ENCODE measurements at regions not wholly inside any gene's neighbourhood (a gene's known extent, or its start where the extent isn't known, plus 50 kb on each side); places are given as distances from the start of the nearest gene placed in this dataset.
A peak's percentile ranks its signal among the peaks of the same experiment; 100 is the strongest.

- Histone ChIP-seq H3K4me1 (peaks cover 0 to 5% of the 10 kb centered on the region in 2 donors), H3K4me3 (no peak overlapping the region), H3K27me3 (no peaks in the 10 kb centered on the region), H3K36me3 (no peaks in the 10 kb centered on the region), H3K9me3 (no peaks in the 10 kb centered on the region), H3K27ac (no peak overlapping the region)
- no peak for TF ChIP-seq CTCF (IDR thresholded peaks at IDR 0.05)
- DNase-seq (ENCODE audit: low spot score), result no peak
Observed at GRCh38 chr1:221101807-221102605, 222.8 kb downstream of the HLX start.

- H3K27me3 ChIP-seq, result no peaks in the 10 kb centered on the region
- TF ChIP-seq CTCF (IDR thresholded peaks at IDR 0.05), result no peak
- H3K36me3 ChIP-seq, result no peaks in the 10 kb centered on the region
- no peaks in the 10 kb centered on the region for H3K9me3 ChIP-seq
- H3K4me1 ChIP-seq, result peaks cover 0 to 5% of the 10 kb centered on the region in 2 donors
- no peak overlapping the region for H3K27ac ChIP-seq
- DNase-seq (ENCODE audit: low spot score), result no peak
- H3K4me3 ChIP-seq, result no peak overlapping the region
Observed at GRCh38 chr1:221104596-221104995, 225.4 kb downstream of the HLX start.

GRCh38 chr1:221105578-221105977 is 226.3 kb downstream of the HLX start:
- H3K27ac ChIP-seq, result no peak overlapping the region
- peaks cover 0 to 9% of the 10 kb centered on the region in 2 donors for H3K9me3 ChIP-seq
- TF ChIP-seq CTCF (IDR thresholded peaks at IDR 0.05), result no peak
- no peaks in the 10 kb centered on the region for H3K36me3 ChIP-seq
- no peaks in the 10 kb centered on the region for H3K27me3 ChIP-seq
- H3K4me1 ChIP-seq, result peaks cover 0 to 5% of the 10 kb centered on the region in 2 donors
- H3K4me3 ChIP-seq, result no peak overlapping the region
- DNase-seq (ENCODE audit: low spot score), result no peak

- Histone ChIP-seq H3K36me3 (no peaks in the 10 kb centered on the region), H3K4me1 (no peaks in the 10 kb centered on the region), H3K9me3 (peaks cover 0 to 17% of the 10 kb centered on the region in 2 donors), H3K4me3 (no peak overlapping the region), H3K27me3 (no peaks in the 10 kb centered on the region), H3K27ac (no peak overlapping the region)
- no peak for DNase-seq (ENCODE audit: low spot score)
- TF ChIP-seq CTCF (IDR thresholded peaks at IDR 0.05), result no peak
Observed at GRCh38 chr1:221106616-221107015, 227.4 kb downstream of the HLX start.

GRCh38 chr1:221109930-221110329 is 230.7 kb downstream of the HLX start:
- Histone ChIP-seq H3K27me3 (no peaks in the 10 kb centered on the region), H3K27ac (no peak overlapping the region), H3K9me3 (peaks cover 0 to 27% of the 10 kb centered on the region in 2 donors), H3K36me3 (no peaks in the 10 kb centered on the region), H3K4me1 (no peaks in the 10 kb centered on the region), H3K4me3 (no peak overlapping the region)
- DNase-seq (ENCODE audit: low spot score), result no peak
- no peak for TF ChIP-seq CTCF (IDR thresholded peaks at IDR 0.05)

- no peak for TF ChIP-seq CTCF (IDR thresholded peaks at IDR 0.05)
- Histone ChIP-seq H3K27me3 (no peaks in the 10 kb centered on the region), H3K4me1 (peaks cover 0 to 20% of the 10 kb centered on the region in 2 donors), H3K27ac (peak overlapping the region; percentile 22 to 79), H3K4me3 (no peak overlapping the region), H3K9me3 (peaks cover 0 to 7% of the 10 kb centered on the region in 2 donors), H3K36me3 (no peaks in the 10 kb centered on the region)
- DNase-seq (ENCODE audit: low spot score), result no peak
Observed at GRCh38 chr1:221117133-221117532, 237.9 kb downstream of the HLX start.
